Lung microvascular endothelial cell (primary cell): ENCODE measurements at regions not wholly inside any gene's neighbourhood (a gene's known extent, or its start where the extent isn't known, plus 50 kb on each side); places are given as distances from the start of the nearest gene placed in this dataset.

Source experiments
- DNase-seq, 2 donors: peaks; one replicate each; pipeline versions ENCODE4 v3.0.0 to v3.0.0-alpha.2; 2010; ENCODE audit warnings: low read depth in 2 of 2

- DNase-seq: no peak
Observed at GRCh38 chr1:190540366-190540765, 62.7 kb upstream of the BRINP3 start.

DNA sequence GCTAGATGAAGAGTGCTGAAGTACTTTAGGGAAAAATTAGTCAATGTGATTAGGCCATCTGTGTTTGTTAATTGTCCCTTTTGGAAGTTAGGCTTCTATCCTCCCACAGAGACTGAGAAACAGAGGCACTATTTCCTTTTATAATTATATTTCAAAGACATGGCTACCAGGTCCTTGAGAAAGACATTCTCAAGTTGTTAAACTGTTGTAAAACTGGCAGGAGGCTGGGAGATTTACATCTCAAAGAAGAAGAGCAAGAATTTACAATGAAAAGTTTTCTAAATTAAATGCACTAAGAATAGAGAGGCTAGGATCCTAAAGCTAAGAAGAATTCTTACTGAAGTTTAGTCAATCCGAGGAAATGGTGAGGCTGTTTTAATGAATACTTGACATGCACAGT, 74.0 kb upstream of the BRINP3 start:
- no peak for DNase-seq

DNA sequence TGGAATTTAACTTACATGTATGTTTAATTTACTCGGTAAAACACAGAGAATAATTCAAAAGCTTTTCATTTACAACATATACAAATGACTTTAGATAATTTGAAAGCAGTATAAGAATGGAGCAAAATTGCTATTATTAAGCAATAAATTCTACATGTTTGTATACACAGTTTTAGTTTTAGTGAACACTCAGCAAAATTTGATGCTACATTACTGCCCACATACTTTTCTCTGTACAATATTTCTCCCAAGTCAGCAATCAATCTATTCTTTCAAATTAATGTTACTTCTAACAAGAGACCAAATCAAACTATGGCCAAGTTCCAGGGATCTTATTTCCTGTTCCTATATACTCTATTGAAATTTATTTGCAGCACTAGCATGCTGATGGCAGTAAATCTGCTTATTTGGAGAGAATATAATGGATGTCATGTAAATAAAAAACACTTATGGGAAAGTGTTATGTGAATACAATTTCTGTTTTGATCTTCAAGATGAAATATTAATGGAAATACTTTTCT, 82.6 kb upstream of the BRINP3 start:
- no peak for DNase-seq

GRCh38 chr1:190563230-190563629, 85.6 kb upstream of the BRINP3 start:
- DNase-seq: no peak

GRCh38 chr1:190564117-190564516, 86.5 kb upstream of the BRINP3 start:
- no peak for DNase-seq

DNA sequence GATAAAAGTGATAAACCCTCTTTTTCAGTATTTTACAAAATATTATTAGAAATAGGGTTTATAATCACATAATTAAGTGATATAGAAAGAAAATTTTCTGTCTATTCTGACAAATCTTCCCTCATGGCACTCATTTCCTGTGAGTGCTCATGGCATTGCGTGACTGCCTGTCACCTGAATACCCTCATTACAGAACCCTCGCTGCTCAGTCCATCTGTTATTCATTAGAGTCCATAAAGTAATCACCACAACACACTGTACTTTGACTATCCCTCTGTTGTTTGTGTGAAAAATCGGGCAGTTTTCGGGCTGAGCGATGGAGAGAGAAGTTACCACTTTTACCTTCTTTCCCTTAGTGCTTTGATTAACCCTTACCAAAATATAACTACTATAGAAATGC, 100.4 kb upstream of the BRINP3 start:
- no peak for DNase-seq

DNA sequence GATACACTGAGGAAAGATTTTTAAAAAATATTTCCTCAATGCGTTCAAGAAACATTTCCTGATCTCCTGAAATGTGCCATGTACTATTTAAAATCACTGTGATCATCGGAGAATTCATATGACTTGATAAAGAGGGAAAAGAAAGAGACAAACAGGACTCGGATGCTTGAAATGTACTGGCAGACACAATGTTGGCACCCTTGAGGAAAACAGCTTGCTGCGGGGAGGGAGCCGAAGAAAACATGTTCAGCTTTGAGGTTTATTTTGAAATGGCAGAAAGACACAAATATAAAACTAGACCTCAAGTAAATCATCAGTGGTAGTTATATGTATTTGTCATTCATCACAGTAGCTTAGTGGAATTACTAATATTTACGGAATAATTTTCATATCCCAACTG, 100.9 kb upstream of the BRINP3 start:
- DNase-seq: no peak

DNA sequence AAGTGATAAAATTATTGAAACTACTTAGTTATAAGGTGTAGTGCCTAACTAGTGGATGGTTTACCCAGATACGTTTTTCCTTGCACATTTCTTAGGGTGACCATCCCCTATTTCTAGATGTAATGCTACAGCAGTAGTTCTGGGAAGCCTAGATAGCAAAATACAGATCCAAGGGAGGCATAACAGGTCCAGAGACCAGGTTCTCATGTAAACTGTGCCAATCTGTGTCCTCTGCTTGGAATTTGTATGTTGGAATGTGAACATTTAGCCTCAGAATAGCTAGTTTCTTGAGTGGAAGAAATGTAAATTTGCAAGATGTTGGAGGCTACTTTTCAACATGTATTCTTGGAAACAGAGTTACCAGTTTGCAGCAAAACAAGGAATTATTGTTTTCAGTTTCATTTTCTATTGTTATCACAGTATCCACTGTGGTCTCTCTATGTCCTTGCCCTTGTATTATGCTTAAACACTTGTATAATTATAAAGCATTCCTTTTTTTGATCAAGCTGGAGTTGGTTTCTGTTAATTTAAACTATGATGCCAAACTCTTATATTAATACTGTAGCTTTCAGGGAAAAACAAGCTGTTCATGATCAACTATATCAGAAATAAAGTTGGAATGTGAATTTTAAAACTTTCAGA, 102.0 kb upstream of the BRINP3 start:
- no peak for DNase-seq

GRCh38 chr1:190583862-190584261, 106.2 kb upstream of the BRINP3 start:
- no peak for DNase-seq

GRCh38 chr1:190588424-190588823, 110.8 kb upstream of the BRINP3 start:
- DNase-seq: no peak

DNA sequence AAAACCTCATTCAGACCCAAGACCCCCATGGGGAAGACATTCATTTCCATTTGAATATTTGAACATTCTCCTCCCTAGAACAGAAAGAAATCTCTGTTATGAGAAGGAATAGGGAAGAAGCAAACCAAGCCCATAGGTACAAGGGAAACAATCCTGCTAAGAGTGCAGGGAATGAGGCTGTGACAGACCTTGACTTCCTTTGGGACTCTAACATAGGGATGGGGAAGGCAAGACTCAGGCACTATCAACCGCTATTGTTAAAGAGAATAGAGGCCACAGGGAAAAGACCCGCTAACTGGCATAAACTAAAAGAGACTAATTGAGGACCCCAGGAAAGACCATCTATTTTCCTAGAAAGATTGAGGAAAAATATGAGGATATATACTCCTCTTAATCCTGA, 117.8 kb upstream of the BRINP3 start:
- no peak for DNase-seq

DNA sequence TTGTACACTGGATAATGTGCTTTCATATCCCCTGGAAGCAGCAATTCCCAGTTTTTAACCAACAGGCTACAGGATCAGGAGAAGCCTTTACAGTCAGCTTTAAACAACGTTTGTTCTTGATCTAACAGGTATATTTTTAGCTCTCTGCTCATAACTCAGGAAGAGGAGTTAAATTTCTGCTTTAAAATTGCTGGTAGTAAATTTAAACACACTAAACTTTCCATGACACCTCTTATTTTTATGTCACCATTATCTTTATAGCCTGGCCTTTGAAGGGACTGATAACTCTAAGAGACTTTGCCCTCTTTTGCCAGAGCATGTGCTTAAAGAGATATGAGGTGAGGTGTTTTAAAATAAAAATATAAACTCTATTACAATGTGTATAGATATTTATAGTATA, 119.6 kb upstream of the BRINP3 start:
- no peak for DNase-seq

DNA sequence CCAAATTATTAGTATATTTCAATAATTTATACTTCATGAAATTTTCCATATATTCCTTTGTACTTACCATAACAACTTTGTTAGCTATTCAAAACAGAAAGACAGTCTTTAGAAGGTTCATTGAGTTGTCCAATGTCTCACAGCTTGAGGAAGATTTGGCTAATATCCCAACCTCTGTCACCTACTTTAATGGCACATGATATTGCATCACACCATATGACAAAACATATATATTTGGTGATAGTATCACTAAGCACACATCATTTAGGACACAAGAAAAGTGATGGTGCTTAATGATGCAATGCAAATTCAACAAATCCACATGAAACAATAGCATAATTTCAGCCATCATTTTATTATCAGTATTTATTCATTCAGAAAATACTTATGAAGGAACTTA, 122.0 kb upstream of the BRINP3 start:
- DNase-seq: no peak

GRCh38 chr1:190602325-190602724, 124.7 kb upstream of the BRINP3 start:
- DNase-seq: no peak

- no peak for DNase-seq
Observed at GRCh38 chr1:190608282-190608681, 130.6 kb upstream of the BRINP3 start.

DNA sequence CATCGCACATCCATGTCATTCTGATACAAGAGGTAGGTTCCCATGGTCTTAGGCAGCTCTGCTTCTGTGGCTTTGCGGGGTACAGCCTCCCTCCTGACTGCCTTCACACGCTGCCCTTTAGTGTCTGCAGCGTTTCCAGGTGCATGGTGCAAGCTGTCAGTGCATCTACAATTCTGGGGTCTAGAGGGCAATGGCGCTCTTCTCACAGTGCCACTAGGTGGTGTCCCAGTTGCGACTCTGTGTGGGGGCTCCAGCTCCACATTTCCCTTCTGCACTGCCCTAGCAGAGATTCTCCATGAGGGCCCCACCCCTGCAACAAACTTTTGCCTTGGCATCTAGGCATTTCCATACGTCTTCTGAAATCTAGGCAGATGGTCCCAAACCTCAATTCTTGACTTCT, 138.2 kb upstream of the BRINP3 start:
- no peak for DNase-seq

DNA sequence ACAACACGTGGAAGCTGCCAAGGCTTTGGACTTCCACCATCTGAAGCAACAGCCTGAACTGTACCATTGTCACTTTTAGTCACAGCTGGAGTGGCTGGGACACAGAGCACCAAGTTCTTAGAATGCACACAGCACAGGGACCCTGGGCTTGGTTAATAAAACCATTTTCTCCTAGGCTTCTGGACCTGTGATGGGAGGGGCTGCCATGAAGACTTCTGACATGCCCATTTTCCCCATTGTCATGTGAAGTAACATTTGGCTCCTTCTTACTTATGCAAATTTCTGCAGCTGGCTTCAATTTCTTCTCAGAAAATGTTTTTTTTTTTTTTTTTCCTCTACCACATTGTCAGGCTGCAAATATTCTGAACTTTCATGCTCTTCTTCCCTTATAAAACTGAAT, 138.6 kb upstream of the BRINP3 start:
- DNase-seq: no peak

- no peak for DNase-seq
Observed at GRCh38 chr1:190619724-190620123, 142.1 kb upstream of the BRINP3 start.

DNA sequence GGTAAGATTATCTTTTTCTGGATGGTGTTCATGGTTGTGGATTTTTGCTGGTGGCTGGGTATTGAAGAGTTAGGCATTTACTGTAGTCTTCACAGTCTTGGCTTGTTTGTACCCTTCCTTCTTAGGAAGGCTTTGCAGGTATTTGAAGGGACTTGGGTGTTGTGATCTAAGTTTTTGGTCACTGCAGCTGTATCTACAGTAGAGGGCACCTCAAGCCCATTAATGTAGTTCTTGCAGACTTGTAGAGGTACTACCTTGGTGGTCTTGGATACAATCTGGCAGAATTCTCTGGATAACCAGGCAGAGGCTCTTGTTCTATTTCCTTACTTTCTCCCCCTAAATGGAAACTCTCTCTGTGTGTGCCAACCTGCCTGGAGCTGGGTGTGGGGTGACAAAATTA, 155.8 kb upstream of the BRINP3 start:
- no peak for DNase-seq

GRCh38 chr1:190634134-190634533, 156.5 kb upstream of the BRINP3 start:
- DNase-seq: no peak

DNA sequence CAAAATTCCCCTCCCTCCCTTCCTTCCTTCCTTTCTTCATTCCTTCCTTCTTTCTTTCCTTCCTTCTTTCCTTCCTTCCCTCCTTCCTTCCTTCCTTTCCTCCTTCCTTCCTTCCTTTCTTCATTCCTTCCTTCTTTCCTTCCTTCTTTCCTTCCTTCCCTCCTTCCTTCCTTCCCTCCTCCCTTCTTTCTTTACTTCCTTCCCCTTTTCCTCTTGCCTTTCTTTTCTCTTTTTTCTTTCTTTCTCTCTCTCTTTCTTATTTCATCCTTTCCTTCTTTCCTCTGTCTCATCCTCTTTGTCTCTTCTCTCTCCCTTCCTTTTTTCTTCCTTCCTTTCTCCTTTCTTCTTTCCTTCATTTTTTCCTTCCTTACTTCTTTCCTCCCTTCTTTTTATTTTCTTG, 171.9 kb upstream of the BRINP3 start:
- DNase-seq: no peak

DNA sequence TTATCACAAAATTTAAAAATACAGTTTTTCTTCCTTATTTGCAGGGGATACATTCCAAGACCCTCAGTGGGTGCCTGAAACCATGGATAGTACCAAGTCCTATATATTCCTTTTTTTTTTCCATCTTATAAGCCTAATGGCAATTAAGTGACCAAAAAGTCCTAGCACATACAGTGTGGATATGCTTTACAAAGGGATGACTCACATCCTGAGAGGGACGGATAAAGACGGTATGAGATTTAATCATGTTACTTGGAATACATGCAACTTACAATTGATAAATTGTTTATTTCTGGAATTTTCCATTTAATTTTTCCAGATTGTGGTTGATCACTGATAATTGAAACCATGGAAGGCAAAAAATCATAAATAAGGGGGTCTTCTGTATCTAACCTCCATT, 181.2 kb upstream of the BRINP3 start:
- DNase-seq: no peak

- no peak for DNase-seq
Observed at GRCh38 chr1:190663962-190664361, 186.3 kb upstream of the BRINP3 start.

DNA sequence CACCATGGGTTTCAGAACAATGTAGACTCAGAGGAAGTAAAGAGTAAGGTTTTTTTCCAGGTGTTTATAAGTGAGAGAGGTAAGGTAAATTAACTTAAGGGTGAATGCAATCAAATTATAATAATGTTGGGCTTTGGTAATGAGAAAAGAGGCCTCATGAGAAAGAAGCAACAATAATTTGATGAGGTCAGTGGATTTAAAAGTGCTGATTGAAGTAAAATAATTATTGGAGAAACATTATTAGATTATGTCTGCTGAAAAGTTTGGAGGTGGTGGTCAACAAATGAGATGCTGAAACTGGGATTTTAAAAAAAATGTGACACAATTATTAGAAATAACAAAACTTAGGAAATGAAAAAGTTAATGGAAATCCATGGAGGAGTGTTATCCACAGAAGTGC, 187.4 kb upstream of the BRINP3 start:
- DNase-seq: no peak
